Transverse colon (tissue), 4 donors: ENCODE measurements at regions not wholly inside any gene's neighbourhood (a gene's known extent, or its start where the extent isn't known, plus 50 kb on each side); places are given as distances from the start of the nearest gene placed in this dataset.

Source experiments
- DNase-seq: peaks from one replicate; pipeline ENCODE4 v3.0.0-alpha.2; 2019
- H3K27ac ChIP-seq, 4 donors: fragments of 200-600 bp; sonication (generic); 2 replicates each; pipeline ENCODE4 v1.5.1; 2016 to 2018; ENCODE audit warnings: inconsistent platforms in 4 of 4
- H3K27me3 ChIP-seq: fragments of 200-600 bp; sonication (generic); 2 replicates; pipeline ENCODE4 v1.5.1; 2017; ENCODE audit warnings: inconsistent platforms
- H3K36me3 ChIP-seq, 4 donors: fragments of 200-600 bp; sonication (generic); 2 replicates each; pipeline ENCODE4 v1.5.1; 2017 to 2019; ENCODE audit warnings: inconsistent platforms in 4 of 4
- H3K4me1 ChIP-seq, 4 donors: fragments of 200-600 bp; sonication (generic); 2 replicates each; pipeline ENCODE4 v1.5.1; 2017 to 2020; ENCODE audit warnings: inconsistent platforms in 4 of 4
- H3K4me3 ChIP-seq, 4 donors: fragments of 200-600 bp; sonication (generic); 1 replicate in 1 of 4; 2 replicates in 3 of 4; pipeline versions ENCODE4 v1.5.1 to v1.6.1; 2017 to 2019; ENCODE audit warnings: inconsistent platforms in 4 of 4
- H3K9me3 ChIP-seq, 2 donors: fragments of 200-600 bp; sonication (generic); 2 replicates each; pipeline ENCODE4 v1.5.1; 2017 to 2019; ENCODE audit warnings: inconsistent platforms in 2 of 2
- CTCF ChIP-seq, 5 experiments: fragments of 200-600 bp in 3 of 5; fragments of 450-650 bp in 2 of 5; sonication (generic) in 3 of 5; IDR thresholded peaks; 1 replicate in 2 of 5; 2 replicates in 3 of 5; pipeline ENCODE4 v1.5.1; 2016 to 2017; ENCODE audit warnings: antibody characterized with exemption in 5 of 5, inconsistent platforms in 3 of 5, mild to moderate bottlenecking in 2 of 5, moderate library complexity in 1 of 5
- EP300 ChIP-seq: sonication (generic); formaldehyde crosslinking; IDR thresholded peaks from one replicate; pipeline ENCODE4 v1.6.1; 2017; ENCODE audit warnings: antibody characterized with exemption, low read depth
- POLR2A ChIP-seq: fragments of 450-650 bp; IDR thresholded peaks from one replicate; pipeline ENCODE4 v1.6.1; 2016; ENCODE audit warnings: antibody characterized with exemption, mild to moderate bottlenecking, moderate library complexity
- POLR2AphosphoS5 ChIP-seq, 3 donors: sonication (generic); formaldehyde crosslinking; IDR thresholded peaks; one replicate each; pipeline ENCODE4 v1.6.1; 2016; ENCODE audit warnings: antibody characterized with exemption in 3 of 3
- WGBS, 2 donors: methylation state at CpG; one replicate each; pipeline ENCODE4 v1.1.5; 2018; ENCODE audit warnings: low coverage in 1 of 2; 5-methylcytosine and 5-hydroxymethylcytosine counted together
- in situ Hi-C, 4 donors: fragments of 200-750 bp; cut with MboI; loops; one replicate each; pipeline versions ENCODE4 v1.15.0 to v1.15.1; 2017; ENCODE audit warnings: low sequenced_read_pairs in 3 of 4, low pct_ligation_motif_present in 1 of 4, low pct_unique_long_range_greater_than_20kb in 1 of 4
- intact Hi-C: fragments of 100-400 bp; cut with DNase I; formaldehyde crosslinking; loops from one replicate; pipeline ENCODE4 v1.15.1; 2023; ENCODE audit warnings: low total_unique reads

GRCh38 chr3:148318240-148318639 is 379.5 kb upstream of the AGTR1 start:
- H3K4me3 ChIP-seq = no peak overlapping the region
- in situ Hi-C loops (no loop called here), intact Hi-C loops (no loop called here)
- no peaks in the 10 kb centered on the region for H3K27me3 ChIP-seq
- no peak overlapping the region for H3K27ac ChIP-seq
- no peaks in the 10 kb centered on the region for H3K36me3 ChIP-seq
- no peak for DNase-seq
- 73 to 87% methylated on average over 3 of the region's 3 CpGs for WGBS, 2 donors
- no peaks in the 10 kb centered on the region for H3K9me3 ChIP-seq
- TF ChIP-seq POLR2AphosphoS5 (IDR thresholded peaks at IDR 0.05) = no peak
- no peak for TF ChIP-seq CTCF (IDR thresholded peaks at IDR 0.05)
- TF ChIP-seq POLR2A = no peak
- no peak for TF ChIP-seq EP300
- H3K4me1 ChIP-seq = no peaks in the 10 kb centered on the region

DNA sequence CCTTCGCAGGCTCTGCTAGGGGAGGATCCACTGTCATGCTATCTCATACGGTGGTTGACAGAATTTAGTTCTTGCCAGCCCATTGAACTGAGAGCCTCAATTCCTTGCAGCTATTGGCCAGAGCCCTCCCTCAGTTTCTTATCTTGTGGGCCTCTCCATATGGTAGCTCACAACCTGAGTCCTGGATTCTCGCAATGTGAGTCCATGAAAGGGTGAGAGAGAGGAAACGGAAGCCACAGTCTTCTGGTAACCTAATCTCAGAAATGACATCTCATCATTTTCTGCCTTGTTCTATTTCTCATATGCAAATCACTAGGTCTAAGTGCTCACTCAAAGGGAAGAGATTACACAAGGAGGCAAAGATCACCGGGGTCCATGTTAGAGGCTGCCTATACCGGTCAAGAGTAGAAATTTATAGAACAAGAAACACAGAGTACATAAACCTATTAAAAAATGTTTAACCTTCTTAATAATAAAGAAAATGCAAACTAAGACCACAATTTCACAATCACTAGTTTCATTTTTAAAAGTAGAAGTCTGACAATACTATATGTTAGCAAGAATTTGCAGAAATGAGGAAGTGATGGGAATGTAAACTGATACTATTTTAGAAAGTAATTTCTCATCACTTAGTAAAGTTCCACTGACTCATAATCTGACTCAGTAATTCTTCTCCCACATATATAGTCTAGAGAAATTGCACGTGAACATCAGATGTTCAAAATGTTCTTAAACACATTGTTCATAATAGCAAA is 378.4 kb upstream of the AGTR1 start:
- Histone ChIP-seq H3K9me3 (no peaks in the 10 kb centered on the region), H3K4me3 (no peak overlapping the region), H3K4me1 (no peaks in the 10 kb centered on the region), H3K27ac (no peak overlapping the region), H3K36me3 (no peaks in the 10 kb centered on the region), H3K27me3 (no peaks in the 10 kb centered on the region)
- in situ Hi-C loops = no loop called here
- 44 to 65% methylated on average over 3 to 7 of the region's 7 CpGs for WGBS, 2 donors
- TF ChIP-seq EP300 = no peak
- no peak for TF ChIP-seq POLR2A
- TF ChIP-seq POLR2AphosphoS5 (IDR thresholded peaks at IDR 0.05) = no peak
- TF ChIP-seq CTCF (IDR thresholded peaks at IDR 0.05) = no peak
- intact Hi-C loops = no loop called here
- no peak for DNase-seq

- 37 to 51% methylated on average over 2 of the region's 2 CpGs for WGBS, 2 donors
- Histone ChIP-seq H3K36me3 (no peaks in the 10 kb centered on the region), H3K27ac (no peak overlapping the region), H3K9me3 (no peaks in the 10 kb centered on the region), H3K4me3 (no peak overlapping the region), H3K27me3 (no peaks in the 10 kb centered on the region), H3K4me1 (no peaks in the 10 kb centered on the region)
- TF ChIP-seq CTCF (IDR thresholded peaks at IDR 0.05) (no peak), POLR2A (no peak), EP300 (no peak), POLR2AphosphoS5 (IDR thresholded peaks at IDR 0.05) (no peak)
- in situ Hi-C loops (no loop called here), intact Hi-C loops (no loop called here)
- DNase-seq = no peak
Measured at GRCh38 chr3:148319960-148320359, 377.7 kb upstream of the AGTR1 start.

DNA sequence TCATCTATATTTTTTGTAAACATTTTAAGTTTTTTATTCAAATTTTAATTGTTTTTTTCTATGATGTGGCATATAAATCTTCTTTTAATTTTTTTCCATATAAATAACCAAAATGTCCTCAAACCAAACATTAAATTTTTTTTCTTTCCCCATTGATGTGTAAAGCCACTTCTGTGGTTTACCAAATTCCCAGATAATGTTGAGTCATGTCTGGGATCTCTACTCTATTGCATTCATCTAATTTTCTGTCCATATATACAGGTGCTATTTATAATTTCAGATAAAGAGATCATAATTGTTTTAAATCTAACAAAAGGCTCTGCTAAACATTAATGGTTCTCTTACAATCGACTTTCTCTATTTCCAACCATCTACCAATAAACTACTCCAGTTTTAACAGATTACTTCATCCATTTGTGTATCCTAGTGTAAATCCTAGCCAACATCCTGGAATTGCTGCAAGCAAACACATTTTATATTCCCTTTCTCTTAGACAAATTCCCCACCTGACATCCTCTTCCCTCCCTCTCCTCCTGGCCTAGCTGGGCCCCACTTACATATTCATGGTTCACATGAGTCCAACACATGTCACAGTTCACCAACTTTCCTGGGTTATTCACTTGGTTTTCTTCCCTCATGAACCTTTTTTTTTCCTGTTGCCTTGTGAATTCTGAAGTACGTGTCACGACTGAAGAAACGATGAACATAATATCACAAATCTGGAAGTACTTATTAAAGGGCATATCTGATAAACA is 368.0 kb upstream of the AGTR1 start:
- Histone ChIP-seq H3K4me3 (no peak overlapping the region), H3K36me3 (no peaks in the 10 kb centered on the region), H3K27ac (no peak overlapping the region), H3K9me3 (no peaks in the 10 kb centered on the region), H3K4me1 (no peaks in the 10 kb centered on the region), H3K27me3 (no peaks in the 10 kb centered on the region)
- WGBS, 2 donors = 68 to 70% methylated on average over 3 to 4 of the region's 4 CpGs
- in situ Hi-C loops (no loop called here), intact Hi-C loops (no loop called here)
- TF ChIP-seq CTCF (IDR thresholded peaks at IDR 0.05) (no peak), EP300 (no peak), POLR2AphosphoS5 (IDR thresholded peaks at IDR 0.05) (no peak), POLR2A (no peak)
- no peak for DNase-seq
